Panc1 (cell line): ENCODE measurements at regions not wholly inside any gene's neighbourhood (a gene's known extent, or its start where the extent isn't known, plus 50 kb on each side); places are given as distances from the start of the nearest gene placed in this dataset.

Experiments used
- ATAC-seq: fragments of 200-7000 bp; cut with Tn5 transposase; 2 replicates; pipeline ENCODE4 v1.9.1; 2020; ENCODE audit warnings: mild to moderate bottlenecking, moderate library complexity
- BruUV-seq: library from RNA; stranded (reverse); fragments of 400-500 nt; replicated peaks from 2 replicates; lab custom pipeline; 2021; lab: Mats Ljungman, UMichigan
- CTCF ChIA-PET: fragments of 300-600 bp; sonication (Branson Sonifier 250); formaldehyde crosslinking; loops from one replicate; lab custom pipeline; 2022; ENCODE audit warnings: antibody characterized with exemption; lab: Charles Lee
- POLR2A ChIA-PET: fragments of 300-600 bp; sonication (Branson Sonifier 250); formaldehyde crosslinking; loops from one replicate; lab custom pipeline; 2022; ENCODE audit warnings: antibody characterized with exemption; lab: Charles Lee
- DNase-seq: peaks from one replicate; pipeline ENCODE4 v3.0.0-alpha.2; 2010; ENCODE audit warnings: low read depth, low spot score
- H3K27ac ChIP-seq: 2 replicates; pipeline ENCODE4 v1.5.1; 2011; ENCODE audit warnings: mild to moderate bottlenecking, low read length, inconsistent platforms
- H3K27me3 ChIP-seq: fragments of 200-500 bp; sonication (Bioruptor generic); 2 replicates; pipeline ENCODE4 v1.6.0; 2014; ENCODE audit warnings: low read length, inconsistent platforms; ENCODE audit not compliant: control insufficient read depth, insufficient read depth
- H3K36me3 ChIP-seq: fragments of 200-500 bp; sonication (Bioruptor generic); 2 replicates; pipeline ENCODE4 v1.5.1; 2014; ENCODE audit warnings: inconsistent platforms, mild to moderate bottlenecking, low read length, moderate library complexity; ENCODE audit not compliant: control insufficient read depth, insufficient read depth
- H3K4me1 ChIP-seq: 2 replicates; pipeline ENCODE4 v1.5.1; 2011; ENCODE audit warnings: inconsistent platforms, mild to moderate bottlenecking, low read length, moderate library complexity; ENCODE audit not compliant: control insufficient read depth, insufficient read depth
- H3K4me3 ChIP-seq, 2 experiments: 2 replicates each; pipeline ENCODE4 v1.5.1; 2011 to 2012; ENCODE audit warnings: low read depth in 2 of 2, low read length in 2 of 2, mild to moderate bottlenecking in 2 of 2, inconsistent platforms in 1 of 2, moderate library complexity in 1 of 2
- H3K9me3 ChIP-seq: fragments of 200-500 bp; sonication (Bioruptor generic); 2 replicates; pipeline ENCODE4 v1.5.1; 2014; ENCODE audit warnings: low read depth, mild to moderate bottlenecking, inconsistent platforms, low read length, moderate library complexity; ENCODE audit not compliant: control insufficient read depth, insufficient read depth
- CTCF ChIP-seq: fragments of 450-650 bp; IDR thresholded peaks from 2 replicates; pipeline ENCODE4 v1.5.1; 2017; ENCODE audit warnings: mild to moderate bottlenecking
- POLR2AphosphoS5 ChIP-seq: IDR thresholded peaks from 2 replicates; pipeline ENCODE4 v1.6.1; 2012; ENCODE audit warnings: mild to moderate bottlenecking, low read depth, low read length, moderate library complexity
- REST ChIP-seq, 2 experiments: IDR thresholded peaks; 2 replicates each; pipeline ENCODE4 v1.6.1; 2011 to 2012; ENCODE audit warnings: low read depth in 2 of 2, control low read depth in 1 of 2, low read length in 1 of 2, mild to moderate bottlenecking in 1 of 2, moderate library complexity in 1 of 2; ENCODE audit not compliant: insufficient read depth in 1 of 2
- SIN3A ChIP-seq: IDR thresholded peaks from 2 replicates; pipeline ENCODE4 v1.6.1; 2012; ENCODE audit warnings: low read depth, mild to moderate bottlenecking, low read length, moderate library complexity, borderline replicate concordance; ENCODE audit not compliant: insufficient read depth
- TCF7L2 ChIP-seq: IDR thresholded peaks from 2 replicates; pipeline ENCODE4 v1.6.1; 2011; ENCODE audit warnings: mild to moderate bottlenecking, low read depth, low read length, inconsistent platforms
- in situ Hi-C: cut with HindIII; loops from 2 replicates; pipeline ENCODE4 v1.10.0; 2016; ENCODE audit warnings: low sequenced_read_pairs, low pct_unique_long_range_greater_than_20kb
- intact Hi-C: fragments of 100-400 bp; cut with micrococcal nuclease; formaldehyde crosslinking; loops from one replicate; pipeline ENCODE4 v1.10.0; 2022; ENCODE audit not compliant: unreplicated experiment

- ATAC-seq (no peak), DNase-seq (no peak)
- in situ Hi-C loops (no loop called here), intact Hi-C loops (no loop called here)
- Histone ChIP-seq H3K4me1 (no peaks in the 10 kb centered on the region), H3K27me3 (no peaks in the 10 kb centered on the region), H3K36me3 (no peaks in the 10 kb centered on the region), H3K27ac (no peak overlapping the region), H3K4me3 (no peak overlapping the region), H3K9me3 (no peaks in the 10 kb centered on the region)
- BruUV-seq: no TSS peak
- ChIA-PET POLR2A (no interaction called here), CTCF (no interaction called here)
- no peak for TF ChIP-seq REST (IDR thresholded peaks at IDR 0.05; ENCODE audit: insufficient read depth in 1 of 2, low read depth in 2 of 2, low read length in 1 of 2)
- TF ChIP-seq TCF7L2: no peak
- no peak for TF ChIP-seq SIN3A
- no peak for TF ChIP-seq POLR2AphosphoS5
- TF ChIP-seq CTCF: no peak
These were observed 1082.2 kb downstream of the C4orf33 start for GRCh38 chr4:130178106-130178505.

- no peaks in the 10 kb centered on the region for H3K27me3 ChIP-seq
- BruUV-seq: no TSS peak
- ChIA-PET CTCF (no interaction called here), POLR2A (no interaction called here)
- no peak overlapping the region for H3K27ac ChIP-seq
- no peaks in the 10 kb centered on the region for H3K9me3 ChIP-seq
- in situ Hi-C loops (no loop called here), intact Hi-C loops (no loop called here)
- ATAC-seq (no peak), DNase-seq (no peak)
- no peaks in the 10 kb centered on the region for H3K36me3 ChIP-seq
- H3K4me1 ChIP-seq: no peaks in the 10 kb centered on the region
- TF ChIP-seq POLR2AphosphoS5 (no peak), REST (IDR thresholded peaks at IDR 0.05; ENCODE audit: insufficient read depth in 1 of 2, low read depth in 2 of 2, low read length in 1 of 2) (no peak), CTCF (no peak), TCF7L2 (no peak), SIN3A (no peak)
- no peak overlapping the region for H3K4me3 ChIP-seq
These were observed 1087.1 kb downstream of the C4orf33 start for GRCh38 chr4:130183096-130183495.
